GM12878 (cell line): ENCODE measurements at regions not wholly inside any gene's neighbourhood (a gene's known extent, or its start where the extent isn't known, plus 50 kb on each side); places are given as distances from the start of the nearest gene placed in this dataset.

ENCODE experiments used
- ATAC-seq: fragments of 200-7000 bp; cut with Tn5 transposase; 3 replicates; pipeline ENCODE4 v1.9.1; 2020; ENCODE audit warnings: mild to moderate bottlenecking, moderate library complexity
- BruUV-seq: library from RNA; stranded (reverse); fragments of 400-500 nt; replicated peaks from 2 replicates; lab custom pipeline; 2021; lab: Mats Ljungman, UMichigan
- CTCF ChIA-PET: fragments of 300-600 bp; sonication (Branson Sonifier 250); formaldehyde crosslinking; extraction: SDS; loops from one replicate; lab custom pipeline; 2021; ENCODE audit warnings: inconsistent platforms; lab: Yijun Ruan, JAX
- POLR2A ChIA-PET: fragments of 350-600 bp; formaldehyde crosslinking; extraction: SDS; loops from one replicate; lab custom pipeline; 2021; ENCODE audit warnings: inconsistent platforms; lab: Charles Lee
- RAD21 ChIA-PET: fragments of 300-600 bp; sonication (Branson Sonifier 250); formaldehyde crosslinking; loops from one replicate; lab custom pipeline; 2023; ENCODE audit warnings: antibody characterized with exemption; ENCODE audit not compliant: unreplicated experiment; lab: Charles Lee
- SMC1A ChIA-PET: fragments of 300-600 bp; sonication (Branson Sonifier 250); formaldehyde crosslinking; loops from one replicate; lab custom pipeline; 2023; ENCODE audit not compliant: unreplicated experiment, uncharacterized antibody; lab: Charles Lee
- DNase-seq: peaks from one replicate; pipeline ENCODE4 v3.0.0-alpha.2; 2011; ENCODE audit warnings: low read depth, low spot score
- FAIRE-seq: peaks from 3 replicates; lab custom pipeline; 2011; peaks lifted over from hg19 to GRCh38; lab: Jason Lieb, UNC
- H2AFZ ChIP-seq: 2 replicates; pipeline ENCODE4 v1.6.0; 2011; ENCODE audit warnings: low read depth, low read length, control low read depth; ENCODE audit not compliant: control insufficient read depth
- H3K27ac ChIP-seq: 2 replicates; pipeline ENCODE4 v1.5.1; 2011; ENCODE audit warnings: control low read depth; ENCODE audit not compliant: control insufficient read depth, insufficient read depth
- H3K27me3 ChIP-seq, 2 experiments: replicated peaks in 1 of 2; 2 replicates each; pipeline versions ENCODE4 v1.6.0 to v1.6.1; 2011; ENCODE audit warnings: low read length in 1 of 2; ENCODE audit not compliant: control insufficient read depth in 2 of 2, insufficient read depth in 2 of 2
- H3K36me3 ChIP-seq, 2 experiments: 2 replicates each; pipeline ENCODE4 v1.5.1; 2011; ENCODE audit warnings: low read length in 1 of 2; ENCODE audit not compliant: control insufficient read depth in 2 of 2, insufficient read depth in 2 of 2
- H3K4me1 ChIP-seq: 2 replicates; pipeline ENCODE4 v1.6.1; 2011; ENCODE audit warnings: mild to moderate bottlenecking, low read length, moderate library complexity, mixed read lengths; ENCODE audit not compliant: control insufficient read depth, insufficient read depth
- H3K4me2 ChIP-seq: 2 replicates; pipeline ENCODE4 v1.6.0; 2011; ENCODE audit warnings: control low read depth; ENCODE audit not compliant: control insufficient read depth, insufficient read depth
- H3K4me3 ChIP-seq: fragments of 200-600 bp; sonication (generic); 2 replicates; pipeline ENCODE4 v1.5.1; 2016
- H3K79me2 ChIP-seq: 2 replicates; pipeline ENCODE4 v1.6.0; 2011; ENCODE audit warnings: low read length; ENCODE audit not compliant: control insufficient read depth, insufficient read depth
- H3K9ac ChIP-seq: 2 replicates; pipeline ENCODE4 v1.8.0; 2011; ENCODE audit warnings: low read length, control low read depth, mixed read lengths; ENCODE audit not compliant: control insufficient read depth, insufficient read depth
- H3K9me3 ChIP-seq: replicated peaks from 3 replicates; pipeline ENCODE4 v1.5.1; 2011; ENCODE audit warnings: mild to moderate bottlenecking, low read length; ENCODE audit not compliant: control insufficient read depth, insufficient read depth
- H4K20me1 ChIP-seq: 2 replicates; pipeline ENCODE4 v1.6.0; 2011; ENCODE audit not compliant: control insufficient read depth, insufficient read depth
- HDAC6 ChIP-seq: fragments of 200-600 bp; sonication (generic); IDR thresholded peaks from one replicate; pipeline ENCODE4 v1.8.0; 2017; ENCODE audit warnings: antibody characterized with exemption; ENCODE audit not compliant: unreplicated experiment
- JUND ChIP-seq: IDR thresholded peaks from 2 replicates; pipeline ENCODE4 v1.6.1; 2012; ENCODE audit warnings: low read depth, mild to moderate bottlenecking, low read length, improper control_type of control experiment, moderate library complexity
- MTA2 ChIP-seq: fragments of 450-650 bp; IDR thresholded peaks from 2 replicates; pipeline ENCODE4 v1.6.1; 2016; ENCODE audit warnings: low read depth, mild to moderate bottlenecking, moderate library complexity
- PAX5 ChIP-seq: IDR thresholded peaks from 2 replicates; pipeline ENCODE4 v1.6.1; 2011; ENCODE audit warnings: low read depth, low read length, borderline replicate concordance
- SMAD1 ChIP-seq: fragments of 450-650 bp; IDR thresholded peaks from 2 replicates; pipeline ENCODE4 v1.6.1; 2018; ENCODE audit warnings: mild to moderate bottlenecking, low read depth; ENCODE audit not compliant: partially characterized antibody
- SUPT20H ChIP-seq: IDR thresholded peaks from 2 replicates; pipeline ENCODE4 v1.6.1; 2011; ENCODE audit warnings: low read depth, mild to moderate bottlenecking, low read length, moderate library complexity, borderline replicate concordance; ENCODE audit not compliant: control insufficient read depth
- ZNF24 ChIP-seq: fragments of 450-650 bp; IDR thresholded peaks from 2 replicates; pipeline ENCODE4 v1.6.1; 2017; ENCODE audit warnings: antibody characterized with exemption, mild to moderate bottlenecking
- WGBS: methylation state at CpG from one replicate; pipeline ENCODE4 v1.1.6; 2016; ENCODE audit warnings: low lambda C conversion rate; ENCODE audit not compliant: insufficient replicate concordance, insufficient coverage; ENCODE audit errors: missing lambda C conversion rate; 5-methylcytosine and 5-hydroxymethylcytosine counted together
- in situ Hi-C: fragments of 300-500 bp; cut with MboI; formaldehyde crosslinking; loops from 9 replicates; pipeline ENCODE4 v1.14.3; 2018; ENCODE audit warnings: mixed read lengths
- intact Hi-C: fragments of 100-400 bp; cut with micrococcal nuclease; formaldehyde crosslinking; loops from one replicate; pipeline ENCODE4 v1.14.2; 2022; ENCODE audit not compliant: unreplicated experiment
- TF ChIP-seq, protein P1 (sequence below): IDR thresholded peaks from 2 replicates; pipeline ENCODE4 v1.6.1; 2011; ENCODE audit warnings: low read depth, low read length, improper control_type of control experiment, borderline replicate concordance
- TF ChIP-seq, protein P2 (sequence below): fragments of 450-650 bp; IDR thresholded peaks from 2 replicates; pipeline ENCODE4 v1.6.1; 2018; ENCODE audit warnings: mild to moderate bottlenecking, low read depth, moderate library complexity; ENCODE audit not compliant: partially characterized antibody
- TF ChIP-seq, protein P3 (sequence below): IDR thresholded peaks from 2 replicates; pipeline ENCODE4 v1.6.1; 2011; ENCODE audit warnings: borderline replicate concordance, low read depth, mild to moderate bottlenecking, moderate library complexity, low read length; ENCODE audit not compliant: insufficient read depth, poor library complexity, severe bottlenecking
- TF ChIP-seq, protein P4 (sequence below): fragments of 450-650 bp; formaldehyde crosslinking; IDR thresholded peaks from 2 replicates; pipeline ENCODE4 v1.5.0; 2022; ENCODE audit warnings: mild to moderate bottlenecking, missing genetic modification characterization
- TF ChIP-seq, protein P5 (sequence below): fragments of 150-350 bp; IDR thresholded peaks from 2 replicates; pipeline ENCODE4 v1.6.1; 2016; ENCODE audit warnings: low read depth, low read length

DNA sequence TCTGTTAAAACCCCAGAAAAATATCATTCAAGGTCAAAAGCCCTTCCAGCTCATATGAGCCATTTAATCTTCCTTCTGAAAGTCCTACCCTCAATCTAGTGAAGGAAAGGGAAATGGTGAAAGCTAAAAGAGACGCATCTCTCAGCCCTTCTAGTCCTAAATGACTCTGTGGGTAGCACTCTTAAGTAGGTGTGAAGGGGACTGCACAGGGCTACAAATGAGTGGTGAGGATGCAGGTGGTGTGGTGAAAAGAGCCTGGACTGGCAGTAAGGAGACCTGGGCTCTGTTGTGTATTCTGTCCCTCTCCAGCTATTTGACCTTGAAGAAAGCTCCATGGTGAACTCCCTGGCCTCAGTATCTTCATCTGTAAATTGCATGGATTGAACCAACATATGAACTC is 671.8 kb upstream of the DIPK2B start:
- ChIA-PET CTCF (interaction anchor here (0.7 kb wide), 1 partner anchor 110 kb away, joined by 3 read pairs; no protein-coding TSS in a partner anchor), SMC1A (no interaction called here), RAD21 (no interaction called here), POLR2A (no interaction called here)
- Histone ChIP-seq H3K9me3 (no peaks in the 10 kb centered on the region), H3K79me2 (no peaks in the 10 kb centered on the region), H3K9ac (no peak overlapping the region), H3K4me2 (no peak overlapping the region), H3K4me1 (no peaks in the 10 kb centered on the region), H3K4me3 (no peak overlapping the region), H2AFZ (no peak overlapping the region), H3K27ac (no peak overlapping the region), H3K27me3 (no peaks in the 10 kb centered on the region; a peak in 1 of 4 replicates), H3K36me3 (no peaks in the 10 kb centered on the region), H4K20me1 (no peaks in the 10 kb centered on the region)
- in situ Hi-C loops (no loop called here), intact Hi-C loops (no loop called here)
- FAIRE-seq, result no peak
- ATAC-seq, result peak; percentile 63
- BruUV-seq, result no TSS peak
- no peak for DNase-seq
- WGBS, result 0% methylated on average over 1 of the region's 1 CpG
- TF ChIP-seq SUPT20H (no peak), ZNF24 (no peak), SMAD1 (no peak), MTA2 (no peak), HDAC6 (no peak), PAX5 (no peak), JUND (no peak)
- TF ChIP-seq, protein P1, sequence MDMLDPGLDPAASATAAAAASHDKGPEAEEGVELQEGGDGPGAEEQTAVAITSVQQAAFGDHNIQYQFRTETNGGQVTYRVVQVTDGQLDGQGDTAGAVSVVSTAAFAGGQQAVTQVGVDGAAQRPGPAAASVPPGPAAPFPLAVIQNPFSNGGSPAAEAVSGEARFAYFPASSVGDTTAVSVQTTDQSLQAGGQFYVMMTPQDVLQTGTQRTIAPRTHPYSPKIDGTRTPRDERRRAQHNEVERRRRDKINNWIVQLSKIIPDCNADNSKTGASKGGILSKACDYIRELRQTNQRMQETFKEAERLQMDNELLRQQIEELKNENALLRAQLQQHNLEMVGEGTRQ, result no peak
- TF ChIP-seq, protein P2, sequence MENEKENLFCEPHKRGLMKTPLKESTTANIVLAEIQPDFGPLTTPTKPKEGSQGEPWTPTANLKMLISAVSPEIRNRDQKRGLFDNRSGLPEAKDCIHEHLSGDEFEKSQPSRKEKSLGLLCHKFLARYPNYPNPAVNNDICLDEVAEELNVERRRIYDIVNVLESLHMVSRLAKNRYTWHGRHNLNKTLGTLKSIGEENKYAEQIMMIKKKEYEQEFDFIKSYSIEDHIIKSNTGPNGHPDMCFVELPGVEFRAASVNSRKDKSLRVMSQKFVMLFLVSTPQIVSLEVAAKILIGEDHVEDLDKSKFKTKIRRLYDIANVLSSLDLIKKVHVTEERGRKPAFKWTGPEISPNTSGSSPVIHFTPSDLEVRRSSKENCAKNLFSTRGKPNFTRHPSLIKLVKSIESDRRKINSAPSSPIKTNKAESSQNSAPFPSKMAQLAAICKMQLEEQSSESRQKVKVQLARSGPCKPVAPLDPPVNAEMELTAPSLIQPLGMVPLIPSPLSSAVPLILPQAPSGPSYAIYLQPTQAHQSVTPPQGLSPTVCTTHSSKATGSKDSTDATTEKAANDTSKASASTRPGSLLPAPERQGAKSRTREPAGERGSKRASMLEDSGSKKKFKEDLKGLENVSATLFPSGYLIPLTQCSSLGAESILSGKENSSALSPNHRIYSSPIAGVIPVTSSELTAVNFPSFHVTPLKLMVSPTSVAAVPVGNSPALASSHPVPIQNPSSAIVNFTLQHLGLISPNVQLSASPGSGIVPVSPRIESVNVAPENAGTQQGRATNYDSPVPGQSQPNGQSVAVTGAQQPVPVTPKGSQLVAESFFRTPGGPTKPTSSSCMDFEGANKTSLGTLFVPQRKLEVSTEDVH, result no peak
- TF ChIP-seq, protein P3, sequence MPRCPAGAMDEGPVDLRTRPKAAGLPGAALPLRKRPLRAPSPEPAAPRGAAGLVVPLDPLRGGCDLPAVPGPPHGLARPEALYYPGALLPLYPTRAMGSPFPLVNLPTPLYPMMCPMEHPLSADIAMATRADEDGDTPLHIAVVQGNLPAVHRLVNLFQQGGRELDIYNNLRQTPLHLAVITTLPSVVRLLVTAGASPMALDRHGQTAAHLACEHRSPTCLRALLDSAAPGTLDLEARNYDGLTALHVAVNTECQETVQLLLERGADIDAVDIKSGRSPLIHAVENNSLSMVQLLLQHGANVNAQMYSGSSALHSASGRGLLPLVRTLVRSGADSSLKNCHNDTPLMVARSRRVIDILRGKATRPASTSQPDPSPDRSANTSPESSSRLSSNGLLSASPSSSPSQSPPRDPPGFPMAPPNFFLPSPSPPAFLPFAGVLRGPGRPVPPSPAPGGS, result no peak
- TF ChIP-seq, protein P4, sequence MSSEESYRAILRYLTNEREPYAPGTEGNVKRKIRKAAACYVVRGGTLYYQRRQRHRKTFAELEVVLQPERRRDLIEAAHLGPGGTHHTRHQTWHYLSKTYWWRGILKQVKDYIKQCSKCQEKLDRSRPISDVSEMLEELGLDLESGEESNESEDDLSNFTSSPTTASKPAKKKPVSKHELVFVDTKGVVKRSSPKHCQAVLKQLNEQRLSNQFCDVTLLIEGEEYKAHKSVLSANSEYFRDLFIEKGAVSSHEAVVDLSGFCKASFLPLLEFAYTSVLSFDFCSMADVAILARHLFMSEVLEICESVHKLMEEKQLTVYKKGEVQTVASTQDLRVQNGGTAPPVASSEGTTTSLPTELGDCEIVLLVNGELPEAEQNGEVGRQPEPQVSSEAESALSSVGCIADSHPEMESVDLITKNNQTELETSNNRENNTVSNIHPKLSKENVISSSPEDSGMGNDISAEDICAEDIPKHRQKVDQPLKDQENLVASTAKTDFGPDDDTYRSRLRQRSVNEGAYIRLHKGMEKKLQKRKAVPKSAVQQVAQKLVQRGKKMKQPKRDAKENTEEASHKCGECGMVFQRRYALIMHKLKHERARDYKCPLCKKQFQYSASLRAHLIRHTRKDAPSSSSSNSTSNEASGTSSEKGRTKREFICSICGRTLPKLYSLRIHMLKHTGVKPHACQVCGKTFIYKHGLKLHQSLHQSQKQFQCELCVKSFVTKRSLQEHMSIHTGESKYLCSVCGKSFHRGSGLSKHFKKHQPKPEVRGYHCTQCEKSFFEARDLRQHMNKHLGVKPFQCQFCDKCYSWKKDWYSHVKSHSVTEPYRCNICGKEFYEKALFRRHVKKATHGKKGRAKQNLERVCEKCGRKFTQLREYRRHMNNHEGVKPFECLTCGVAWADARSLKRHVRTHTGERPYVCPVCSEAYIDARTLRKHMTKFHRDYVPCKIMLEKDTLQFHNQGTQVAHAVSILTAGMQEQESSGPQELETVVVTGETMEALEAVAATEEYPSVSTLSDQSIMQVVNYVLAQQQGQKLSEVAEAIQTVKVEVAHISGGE (CRISPR knock-in tag), result no peak
- TF ChIP-seq, protein P5, sequence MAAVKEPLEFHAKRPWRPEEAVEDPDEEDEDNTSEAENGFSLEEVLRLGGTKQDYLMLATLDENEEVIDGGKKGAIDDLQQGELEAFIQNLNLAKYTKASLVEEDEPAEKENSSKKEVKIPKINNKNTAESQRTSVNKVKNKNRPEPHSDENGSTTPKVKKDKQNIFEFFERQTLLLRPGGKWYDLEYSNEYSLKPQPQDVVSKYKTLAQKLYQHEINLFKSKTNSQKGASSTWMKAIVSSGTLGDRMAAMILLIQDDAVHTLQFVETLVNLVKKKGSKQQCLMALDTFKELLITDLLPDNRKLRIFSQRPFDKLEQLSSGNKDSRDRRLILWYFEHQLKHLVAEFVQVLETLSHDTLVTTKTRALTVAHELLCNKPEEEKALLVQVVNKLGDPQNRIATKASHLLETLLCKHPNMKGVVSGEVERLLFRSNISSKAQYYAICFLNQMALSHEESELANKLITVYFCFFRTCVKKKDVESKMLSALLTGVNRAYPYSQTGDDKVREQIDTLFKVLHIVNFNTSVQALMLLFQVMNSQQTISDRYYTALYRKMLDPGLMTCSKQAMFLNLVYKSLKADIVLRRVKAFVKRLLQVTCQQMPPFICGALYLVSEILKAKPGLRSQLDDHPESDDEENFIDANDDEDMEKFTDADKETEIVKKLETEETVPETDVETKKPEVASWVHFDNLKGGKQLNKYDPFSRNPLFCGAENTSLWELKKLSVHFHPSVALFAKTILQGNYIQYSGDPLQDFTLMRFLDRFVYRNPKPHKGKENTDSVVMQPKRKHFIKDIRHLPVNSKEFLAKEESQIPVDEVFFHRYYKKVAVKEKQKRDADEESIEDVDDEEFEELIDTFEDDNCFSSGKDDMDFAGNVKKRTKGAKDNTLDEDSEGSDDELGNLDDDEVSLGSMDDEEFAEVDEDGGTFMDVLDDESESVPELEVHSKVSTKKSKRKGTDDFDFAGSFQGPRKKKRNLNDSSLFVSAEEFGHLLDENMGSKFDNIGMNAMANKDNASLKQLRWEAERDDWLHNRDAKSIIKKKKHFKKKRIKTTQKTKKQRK, result no peak
